Osteoblast (primary cell): ENCODE measurements at regions not wholly inside any gene's neighbourhood (a gene's known extent, or its start where the extent isn't known, plus 50 kb on each side); places are given as distances from the start of the nearest gene placed in this dataset.
A peak's percentile ranks its signal among the peaks of the same experiment; 100 is the strongest.

Experiments used
- DNase-seq: peaks from one replicate; pipeline ENCODE4 v3.0.0; 2011; ENCODE audit warnings: low spot score, mixed read lengths; ENCODE audit not compliant: insufficient read length; ENCODE audit errors: missing footprints
- H2AFZ ChIP-seq: 2 replicates; pipeline ENCODE4 v1.6.0; 2011; ENCODE audit warnings: mild to moderate bottlenecking, low read length
- H3K27ac ChIP-seq: 2 replicates; pipeline ENCODE4 v1.5.1; 2011; ENCODE audit warnings: mild to moderate bottlenecking, low read depth, low read length, moderate library complexity
- H3K27me3 ChIP-seq: 2 replicates; pipeline ENCODE4 v1.6.0; 2012; ENCODE audit warnings: mild to moderate bottlenecking, control low read depth, inconsistent platforms, low read length, moderate library complexity; ENCODE audit not compliant: insufficient read depth
- H3K36me3 ChIP-seq: 2 replicates; pipeline ENCODE4 v1.5.1; 2011; ENCODE audit warnings: mild to moderate bottlenecking, low read length, control low read depth, moderate library complexity; ENCODE audit not compliant: insufficient read depth
- H3K4me1 ChIP-seq: 2 replicates; pipeline ENCODE4 v1.5.1; 2011; ENCODE audit warnings: mild to moderate bottlenecking, low read length, control low read depth, moderate library complexity; ENCODE audit not compliant: insufficient read depth
- H3K4me2 ChIP-seq: 2 replicates; pipeline ENCODE4 v1.6.0; 2011; ENCODE audit warnings: mild to moderate bottlenecking, low read length; ENCODE audit not compliant: insufficient read depth
- H3K4me3 ChIP-seq: fragments of 200-600 bp; sonication (generic); 3 replicates; pipeline ENCODE4 v1.5.1; 2012; ENCODE audit warnings: mild to moderate bottlenecking, low read length, inconsistent platforms; ENCODE audit not compliant: insufficient read depth
- H3K79me2 ChIP-seq: 2 replicates; pipeline ENCODE4 v1.6.0; 2012; ENCODE audit warnings: mild to moderate bottlenecking, low read length, control low read depth, inconsistent platforms; ENCODE audit not compliant: insufficient read depth
- H3K9me3 ChIP-seq: 2 replicates; pipeline ENCODE4 v1.5.1; 2011; ENCODE audit warnings: low read depth, low read length, control low read depth
- H4K20me1 ChIP-seq: 2 replicates; pipeline ENCODE4 v1.6.0; 2012; ENCODE audit warnings: mild to moderate bottlenecking, low read length, control low read depth; ENCODE audit not compliant: insufficient read depth
- CTCF ChIP-seq: IDR thresholded peaks from 2 replicates; pipeline ENCODE4 v1.5.1; 2011; ENCODE audit warnings: mild to moderate bottlenecking, low read depth, low read length, moderate library complexity; ENCODE audit errors: extremely low read depth

GRCh38 chr3:72133329-72134011 lies 348.5 kb upstream of the PROK2 start:
- Histone ChIP-seq H2AFZ (no peak overlapping the region), H3K4me1 (peaks cover 17% of the 10 kb centered on the region), H3K27ac (no peak overlapping the region), H3K4me2 (no peak overlapping the region), H3K36me3 (no peaks in the 10 kb centered on the region), H3K9me3 (no peaks in the 10 kb centered on the region), H3K27me3 (peaks cover 4% of the 10 kb centered on the region), H4K20me1 (no peaks in the 10 kb centered on the region), H3K79me2 (no peaks in the 10 kb centered on the region), H3K4me3 (no peak overlapping the region)
- no peak for TF ChIP-seq CTCF
- no peak for DNase-seq

DNA sequence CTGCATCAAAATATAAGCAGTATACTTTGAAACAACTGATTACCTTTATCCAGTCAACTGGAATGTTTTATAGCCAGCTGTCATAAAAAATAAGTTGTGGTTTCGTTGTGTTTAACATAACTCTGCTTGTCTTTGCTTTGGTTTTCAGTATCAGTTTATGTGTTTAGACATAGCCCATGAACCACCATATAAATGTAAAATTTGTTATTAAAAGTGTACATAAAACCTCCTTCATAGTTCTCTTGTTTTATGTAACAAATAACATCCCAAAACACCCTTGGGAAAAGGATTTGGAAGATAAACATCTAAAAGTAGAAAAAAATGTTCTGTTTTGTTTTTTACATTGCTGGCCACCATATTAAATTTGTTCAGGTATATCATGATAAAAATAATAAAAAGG lies 347.0 kb upstream of the PROK2 start:
- DNase-seq = no peak
- TF ChIP-seq CTCF = no peak
- H3K27me3 ChIP-seq = peaks cover 4% of the 10 kb centered on the region
- no peak overlapping the region for H3K27ac ChIP-seq
- peaks cover 31% of the 10 kb centered on the region for H3K4me1 ChIP-seq
- H4K20me1 ChIP-seq = no peaks in the 10 kb centered on the region
- H3K36me3 ChIP-seq = no peaks in the 10 kb centered on the region
- H3K4me3 ChIP-seq = no peak overlapping the region
- no peaks in the 10 kb centered on the region for H3K79me2 ChIP-seq
- no peak overlapping the region for H3K4me2 ChIP-seq
- H3K9me3 ChIP-seq = no peaks in the 10 kb centered on the region
- no peak overlapping the region for H2AFZ ChIP-seq

GRCh38 chr3:72130565-72130964 lies 345.6 kb upstream of the PROK2 start:
- H3K9me3 ChIP-seq = no peaks in the 10 kb centered on the region
- H3K27me3 ChIP-seq = no peaks in the 10 kb centered on the region
- no peak overlapping the region for H3K27ac ChIP-seq
- H3K4me1 ChIP-seq = peaks cover 31% of the 10 kb centered on the region
- H2AFZ ChIP-seq = no peak overlapping the region
- TF ChIP-seq CTCF = no peak
- DNase-seq = no peak
- no peaks in the 10 kb centered on the region for H4K20me1 ChIP-seq
- H3K79me2 ChIP-seq = no peaks in the 10 kb centered on the region
- H3K4me2 ChIP-seq = no peak overlapping the region
- no peaks in the 10 kb centered on the region for H3K36me3 ChIP-seq
- no peak overlapping the region for H3K4me3 ChIP-seq

- DNase-seq = no peak
- Histone ChIP-seq H3K27me3 (no peaks in the 10 kb centered on the region), H3K4me1 (peaks cover 31% of the 10 kb centered on the region), H3K79me2 (no peaks in the 10 kb centered on the region), H3K27ac (peak overlapping the region; percentile 55), H4K20me1 (no peaks in the 10 kb centered on the region), H3K4me3 (no peak overlapping the region), H3K9me3 (no peaks in the 10 kb centered on the region), H2AFZ (no peak overlapping the region), H3K4me2 (peak overlapping the region; percentile 8), H3K36me3 (no peaks in the 10 kb centered on the region)
- no peak for TF ChIP-seq CTCF
Measured at GRCh38 chr3:72129501-72130094, 344.6 kb upstream of the PROK2 start.
